ENCODE measurements at regions not wholly inside any gene's neighbourhood (a gene's known extent, or its start where the extent isn't known, plus 50 kb on each side); places are given as distances from the start of the nearest gene placed in this dataset.
A peak's percentile ranks its signal among the peaks of the same experiment; 100 is the strongest.
"Not testable (repeated sequence)": the region's sequence is repeated elsewhere in the genome, so short reads cannot be mapped to it uniquely, and the experiment has no call there.

- DNase-seq (ENCODE audit: low read depth in 2 of 2), result no peak
Measured at GRCh38 chr6:144919560-144919959, 634.4 kb downstream of the UTRN start.

- DNase-seq (ENCODE audit: low read depth in 2 of 2), result no peak
Measured at GRCh38 chr6:144920391-144920961, 635.3 kb downstream of the UTRN start.

GRCh38 chr6:144921206-144921975 lies 636.3 kb downstream of the UTRN start:
- no peak for DNase-seq (ENCODE audit: low read depth in 2 of 2)

- DNase-seq (ENCODE audit: low read depth in 2 of 2), result no peak
Measured at GRCh38 chr6:144922120-144922722, 637.1 kb downstream of the UTRN start.

GRCh38 chr6:144922771-144923490 lies 637.8 kb downstream of the UTRN start:
- DNase-seq (ENCODE audit: low read depth in 2 of 2), result not testable (repeated sequence)

GRCh38 chr6:144923491-144923787 lies 638.3 kb downstream of the UTRN start:
- DNase-seq (ENCODE audit: low read depth in 2 of 2), result not testable (repeated sequence)

- no peak for DNase-seq (ENCODE audit: low read depth in 2 of 2)
Measured at GRCh38 chr6:144928847-144929246, 643.7 kb downstream of the UTRN start.

- no peak for DNase-seq (ENCODE audit: low read depth in 2 of 2)
Measured at GRCh38 chr6:144929262-144929661, 644.1 kb downstream of the UTRN start.

- DNase-seq (ENCODE audit: low read depth in 2 of 2), result peak in 1 of 2 experiments; percentile 10
Measured at GRCh38 chr6:144931172-144932035, 646.3 kb downstream of the UTRN start.

- no peak for DNase-seq (ENCODE audit: low read depth in 2 of 2)
Measured at GRCh38 chr6:144932621-144933020, 647.5 kb downstream of the UTRN start.

GRCh38 chr6:144935181-144935580 lies 650.0 kb downstream of the UTRN start:
- no peak for DNase-seq (ENCODE audit: low read depth in 2 of 2)

- DNase-seq (ENCODE audit: low read depth in 2 of 2), result no peak
Measured at GRCh38 chr6:144935661-144936060, 650.5 kb downstream of the UTRN start.

- no peak for DNase-seq (ENCODE audit: low read depth in 2 of 2)
Measured at GRCh38 chr6:144936764-144937163, 651.6 kb downstream of the UTRN start.

GRCh38 chr6:144939921-144940320 lies 654.8 kb downstream of the UTRN start:
- no peak for DNase-seq (ENCODE audit: low read depth in 2 of 2)

GRCh38 chr6:144944106-144944505 lies 659.0 kb downstream of the UTRN start:
- no peak for DNase-seq (ENCODE audit: low read depth in 2 of 2)

- DNase-seq (ENCODE audit: low read depth in 2 of 2), result no peak
Measured at GRCh38 chr6:144947398-144947976, 662.4 kb downstream of the UTRN start.

GRCh38 chr6:144951730-144952437 lies 666.7 kb downstream of the UTRN start:
- no peak for DNase-seq (ENCODE audit: low read depth in 2 of 2)

GRCh38 chr6:144952456-144953240 lies 667.5 kb downstream of the UTRN start:
- no peak for DNase-seq (ENCODE audit: low read depth in 2 of 2)

GRCh38 chr6:144953552-144954240 lies 668.6 kb downstream of the UTRN start:
- no peak for DNase-seq (ENCODE audit: low read depth in 2 of 2)

Measured in stimulated activated CD4-positive, alpha-beta T cell treated with anti-CD3 and anti-CD28 coated beads, Interleukin-12 subunit alpha, Interleukin-12 subunit beta, amount 100 ng/mL, for 24 hours (primary cell).